GM18951 (cell line): ENCODE measurements at regions not wholly inside any gene's neighbourhood (a gene's known extent, or its start where the extent isn't known, plus 50 kb on each side); places are given as distances from the start of the nearest gene placed in this dataset.

Source experiments
- POLR2A ChIP-seq: IDR thresholded peaks from 4 replicates; pipeline ENCODE4 v1.6.1; 2011; ENCODE audit warnings: mild to moderate bottlenecking; ENCODE audit not compliant: insufficient read length, insufficient read depth; ENCODE audit errors: extremely low read depth
- in situ Hi-C: fragments of 300-500 bp; cut with MboI; formaldehyde crosslinking; loops from one replicate; pipeline ENCODE4 v1.12.0; 2022; ENCODE audit warnings: low sequenced_read_pairs, mixed read lengths, inconsistent platforms; ENCODE audit not compliant: unreplicated experiment

- in situ Hi-C loops: no loop called here
- TF ChIP-seq POLR2A: no peak
Measured at GRCh38 chr7:25399000-25399750, 170.9 kb upstream of the NPVF start.

GRCh38 chr7:25402532-25402931 lies 174.2 kb upstream of the NPVF start:
- TF ChIP-seq POLR2A: no peak
- in situ Hi-C loops: no loop called here

- no peak for TF ChIP-seq POLR2A
- in situ Hi-C loops: no loop called here
Measured at GRCh38 chr7:25405736-25406135, 177.4 kb upstream of the NPVF start.

GRCh38 chr7:25407053-25407452 lies 178.8 kb upstream of the NPVF start:
- in situ Hi-C loops: no loop called here
- TF ChIP-seq POLR2A: no peak

GRCh38 chr7:25408012-25408687 lies 179.9 kb upstream of the NPVF start:
- TF ChIP-seq POLR2A: no peak
- in situ Hi-C loops: no loop called here

- no peak for TF ChIP-seq POLR2A
- in situ Hi-C loops: no loop called here
Measured at GRCh38 chr7:25408876-25409275, 180.6 kb upstream of the NPVF start.

GRCh38 chr7:25409897-25410636 lies 181.8 kb upstream of the NPVF start:
- in situ Hi-C loops: no loop called here
- TF ChIP-seq POLR2A: no peak

GRCh38 chr7:25420771-25421170 lies 192.5 kb upstream of the NPVF start:
- TF ChIP-seq POLR2A: no peak
- in situ Hi-C loops: no loop called here

GRCh38 chr7:25424113-25424512 lies 195.8 kb upstream of the NPVF start:
- in situ Hi-C loops: no loop called here
- no peak for TF ChIP-seq POLR2A

GRCh38 chr7:25424855-25425254 lies 196.6 kb upstream of the NPVF start:
- no peak for TF ChIP-seq POLR2A
- in situ Hi-C loops: no loop called here

- in situ Hi-C loops: no loop called here
- no peak for TF ChIP-seq POLR2A
Measured at GRCh38 chr7:25427721-25428120, 199.4 kb upstream of the NPVF start.

DNA sequence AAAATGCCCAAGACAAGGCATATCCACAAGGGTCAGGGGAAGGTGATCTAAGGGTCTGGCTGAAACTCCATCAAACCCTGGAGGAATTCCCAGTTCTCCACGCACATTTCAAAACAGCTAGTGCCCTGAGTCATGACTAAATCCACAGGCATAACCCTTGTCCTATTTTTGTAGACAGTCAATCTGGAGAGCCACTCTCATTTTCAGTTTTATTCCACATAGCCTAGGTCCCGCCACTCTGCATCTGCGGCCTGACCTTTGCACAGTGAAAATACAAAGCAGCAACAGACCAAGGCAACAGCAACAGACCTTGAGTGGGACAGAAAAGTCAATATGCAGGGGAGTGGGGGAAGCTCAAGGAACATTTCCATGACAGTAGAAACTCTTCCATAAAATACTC lies 201.4 kb upstream of the NPVF start:
- in situ Hi-C loops: no loop called here
- no peak for TF ChIP-seq POLR2A

DNA sequence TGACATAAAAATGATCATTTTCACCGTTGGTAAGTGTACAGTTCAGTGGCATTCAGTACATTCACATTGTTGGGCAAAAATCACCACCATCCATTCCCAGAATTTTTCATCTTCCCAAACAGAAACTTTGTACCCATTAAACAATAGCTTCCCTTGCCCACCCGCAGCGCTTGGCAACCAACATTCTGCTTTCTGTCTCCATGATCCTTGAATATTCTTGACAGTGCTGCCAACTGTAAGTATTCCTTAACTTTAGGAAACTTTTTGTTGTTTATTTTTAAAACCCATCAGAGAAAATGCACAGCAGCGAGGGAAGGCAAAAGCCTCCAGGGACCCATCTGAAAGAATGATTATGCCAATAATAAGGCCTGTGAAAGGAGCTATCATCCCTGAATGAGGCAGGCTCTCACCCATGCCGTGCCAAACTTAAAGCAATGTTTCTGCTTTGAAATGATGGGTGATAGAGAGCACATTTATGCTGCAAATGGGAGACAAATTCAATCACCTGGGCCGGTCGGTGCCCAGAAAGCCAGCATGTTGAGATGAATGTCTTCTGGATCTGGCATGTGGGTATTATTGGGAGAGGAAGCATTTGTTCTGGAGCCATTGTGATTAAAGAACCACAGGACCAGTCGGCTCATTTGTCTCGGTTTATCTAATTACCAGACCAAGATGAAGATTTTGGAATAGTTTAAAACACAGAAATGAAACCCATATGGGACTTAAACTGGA lies 202.1 kb upstream of the NPVF start:
- in situ Hi-C loops: no loop called here
- no peak for TF ChIP-seq POLR2A
